ENCODE measurements at regions not wholly inside any gene's neighbourhood (a gene's known extent, or its start where the extent isn't known, plus 50 kb on each side); places are given as distances from the start of the nearest gene placed in this dataset.
"Not testable (repeated sequence)": the region's sequence is repeated elsewhere in the genome, so short reads cannot be mapped to it uniquely, and the experiment has no call there.

- ATAC-seq, result no peak
Observed at GRCh38 chr20:53855733-53856132, 214.7 kb downstream of the BCAS1 start.

GRCh38 chr20:53854609-53854926 is 215.8 kb downstream of the BCAS1 start:
- ATAC-seq, result not testable (repeated sequence)

GRCh38 chr20:53853111-53853713 is 217.2 kb downstream of the BCAS1 start:
- no peak for ATAC-seq

GRCh38 chr20:53852691-53853090 is 217.7 kb downstream of the BCAS1 start:
- ATAC-seq, result no peak

GRCh38 chr20:53852014-53852413 is 218.4 kb downstream of the BCAS1 start:
- ATAC-seq, result no peak

GRCh38 chr20:53850319-53850718 is 220.1 kb downstream of the BCAS1 start:
- ATAC-seq, result no peak

- no peak for ATAC-seq
Observed at GRCh38 chr20:53849471-53850059, 220.8 kb downstream of the BCAS1 start.

- ATAC-seq, result no peak
Observed at GRCh38 chr20:53848304-53848703, 222.1 kb downstream of the BCAS1 start.

- no peak for ATAC-seq
Observed at GRCh38 chr20:53847837-53848170, 222.6 kb downstream of the BCAS1 start.

- no peak for ATAC-seq
Observed at GRCh38 chr20:53847139-53847836, 223.1 kb downstream of the BCAS1 start.

- ATAC-seq, result no peak
Observed at GRCh38 chr20:53846640-53847039, 223.8 kb downstream of the BCAS1 start.

- ATAC-seq, result no peak
Observed at GRCh38 chr20:53845980-53846379, 224.4 kb downstream of the BCAS1 start.

GRCh38 chr20:53844259-53844658 is 226.1 kb downstream of the BCAS1 start:
- no peak for ATAC-seq

- ATAC-seq, result no peak
Observed at GRCh38 chr20:53843645-53844044, 226.7 kb downstream of the BCAS1 start.

GRCh38 chr20:53842301-53843099 is 227.9 kb downstream of the BCAS1 start:
- ATAC-seq, result peak; percentile 70 to 72

GRCh38 chr20:53841741-53842140 is 228.7 kb downstream of the BCAS1 start:
- ATAC-seq, result no peak

GRCh38 chr20:53840532-53840931 is 229.9 kb downstream of the BCAS1 start:
- ATAC-seq, result no peak

GRCh38 chr20:53839423-53840176 is 230.8 kb downstream of the BCAS1 start:
- ATAC-seq, result peak in 1 of 2 donors; percentile 11

- no peak for ATAC-seq
Observed at GRCh38 chr20:53838311-53838868, 232.0 kb downstream of the BCAS1 start.

GRCh38 chr20:53837126-53837826 is 233.1 kb downstream of the BCAS1 start:
- ATAC-seq, result no peak

- no peak for ATAC-seq
Observed at GRCh38 chr20:53834749-53835148, 235.6 kb downstream of the BCAS1 start.

- no peak for ATAC-seq
Observed at GRCh38 chr20:53834062-53834442, 236.3 kb downstream of the BCAS1 start.

Measured in activated CD4-positive, CD25-positive, alpha-beta regulatory T cell treated with anti-CD3 and anti-CD28 coated beads, Interleukin-2, amount 50 U/mL, for 24 hours (primary cell).